HL-60 (cell line): ENCODE measurements at regions not wholly inside any gene's neighbourhood (a gene's known extent, or its start where the extent isn't known, plus 50 kb on each side); places are given as distances from the start of the nearest gene placed in this dataset.

ENCODE experiments used
- DNase-seq, 2 experiments: peaks; one replicate each; pipeline ENCODE4 v3.0.0-alpha.2; 2010 to 2020; ENCODE audit warnings: low read depth in 1 of 2, low spot score in 1 of 2
- H3K27ac ChIP-seq: fragments of 250-450 bp; sonication (Bioruptor Pico); replicated peaks from 2 replicates; pipeline ENCODE4 v1.5.1; 2020; ENCODE audit warnings: mild to moderate bottlenecking, moderate library complexity
- H3K27me3 ChIP-seq: fragments of 250-450 bp; sonication (Bioruptor Pico); 2 replicates; pipeline ENCODE4 v1.5.1; 2021; ENCODE audit warnings: mild to moderate bottlenecking, moderate library complexity; ENCODE audit not compliant: insufficient read depth, poor library complexity, severe bottlenecking
- H3K4me3 ChIP-seq: replicated peaks from 2 replicates; pipeline ENCODE4 v1.5.1; 2011; ENCODE audit warnings: mild to moderate bottlenecking, control low read depth, low read length; ENCODE audit not compliant: insufficient read depth
- GABPA ChIP-seq: IDR thresholded peaks from 2 replicates; pipeline ENCODE4 v1.6.1; 2012; ENCODE audit warnings: low read depth
- POLR2AphosphoS5 ChIP-seq: IDR thresholded peaks from 2 replicates; pipeline ENCODE4 v1.6.1; 2012; ENCODE audit warnings: low read depth
- REST ChIP-seq: IDR thresholded peaks from 2 replicates; pipeline ENCODE4 v1.6.1; 2012; ENCODE audit warnings: low read depth; ENCODE audit not compliant: insufficient replicate concordance
- SPI1 ChIP-seq: IDR thresholded peaks from 2 replicates; pipeline ENCODE4 v1.6.1; 2012; ENCODE audit warnings: low read depth, mild to moderate bottlenecking, borderline replicate concordance
- TF ChIP-seq, protein P1 (sequence below): IDR thresholded peaks from one replicate; pipeline ENCODE4 v1.5.1; 2011; ENCODE audit warnings: low read length, control low read depth, inconsistent platforms; ENCODE audit not compliant: insufficient read depth

- H3K4me3 ChIP-seq, result no peak overlapping the region
- no peak for DNase-seq
- TF ChIP-seq, protein P1, sequence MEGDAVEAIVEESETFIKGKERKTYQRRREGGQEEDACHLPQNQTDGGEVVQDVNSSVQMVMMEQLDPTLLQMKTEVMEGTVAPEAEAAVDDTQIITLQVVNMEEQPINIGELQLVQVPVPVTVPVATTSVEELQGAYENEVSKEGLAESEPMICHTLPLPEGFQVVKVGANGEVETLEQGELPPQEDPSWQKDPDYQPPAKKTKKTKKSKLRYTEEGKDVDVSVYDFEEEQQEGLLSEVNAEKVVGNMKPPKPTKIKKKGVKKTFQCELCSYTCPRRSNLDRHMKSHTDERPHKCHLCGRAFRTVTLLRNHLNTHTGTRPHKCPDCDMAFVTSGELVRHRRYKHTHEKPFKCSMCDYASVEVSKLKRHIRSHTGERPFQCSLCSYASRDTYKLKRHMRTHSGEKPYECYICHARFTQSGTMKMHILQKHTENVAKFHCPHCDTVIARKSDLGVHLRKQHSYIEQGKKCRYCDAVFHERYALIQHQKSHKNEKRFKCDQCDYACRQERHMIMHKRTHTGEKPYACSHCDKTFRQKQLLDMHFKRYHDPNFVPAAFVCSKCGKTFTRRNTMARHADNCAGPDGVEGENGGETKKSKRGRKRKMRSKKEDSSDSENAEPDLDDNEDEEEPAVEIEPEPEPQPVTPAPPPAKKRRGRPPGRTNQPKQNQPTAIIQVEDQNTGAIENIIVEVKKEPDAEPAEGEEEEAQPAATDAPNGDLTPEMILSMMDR, result no peak
- no peak for TF ChIP-seq REST
- no peak for TF ChIP-seq GABPA
- no peaks in the 10 kb centered on the region for H3K27me3 ChIP-seq
- no peak overlapping the region for H3K27ac ChIP-seq
Observed at GRCh38 chr4:130479674-130480073, 1383.7 kb downstream of the C4orf33 start.

GRCh38 chr4:130484826-130485225 lies 1388.9 kb downstream of the C4orf33 start:
- TF ChIP-seq SPI1 (no peak), REST (no peak), GABPA (no peak), POLR2AphosphoS5 (no peak)
- TF ChIP-seq, protein P1, result no peak
- H3K4me3 ChIP-seq, result no peak overlapping the region
- H3K27me3 ChIP-seq, result no peaks in the 10 kb centered on the region
- H3K27ac ChIP-seq, result no peak overlapping the region
- DNase-seq, result no peak

- DNase-seq, result no peak
- H3K27me3 ChIP-seq, result no peaks in the 10 kb centered on the region
- no peak overlapping the region for H3K4me3 ChIP-seq
- TF ChIP-seq POLR2AphosphoS5 (no peak), REST (no peak), GABPA (no peak), SPI1 (no peak)
- TF ChIP-seq, protein P1, result no peak
- no peak overlapping the region for H3K27ac ChIP-seq
Observed at GRCh38 chr4:130485371-130485770, 1389.4 kb downstream of the C4orf33 start.
